Cardiac fibroblast (primary cell): ENCODE measurements at regions not wholly inside any gene's neighbourhood (a gene's known extent, or its start where the extent isn't known, plus 50 kb on each side); places are given as distances from the start of the nearest gene placed in this dataset.
"Not testable (repeated sequence)": the region's sequence is repeated elsewhere in the genome, so short reads cannot be mapped to it uniquely, and the experiment has no call there.

Source experiments
- DNase-seq, 2 donors: peaks; one replicate each; pipeline versions ENCODE4 v3.0.0 to v3.0.0-alpha.2; 2010; ENCODE audit warnings: low read depth in 2 of 2
- H3K4me3 ChIP-seq, 2 donors: replicated peaks in 1 of 2; 1 replicate in 1 of 2; 2 replicates in 1 of 2; pipeline ENCODE4 v1.5.1; 2011; ENCODE audit warnings: low read depth in 2 of 2, low read length in 2 of 2, mild to moderate bottlenecking in 2 of 2, moderate library complexity in 1 of 2
- TF ChIP-seq, protein P1 (sequence below): IDR thresholded peaks from one replicate; pipeline ENCODE4 v1.5.1; 2011; ENCODE audit warnings: low read depth, mild to moderate bottlenecking, low read length, inconsistent platforms

DNA sequence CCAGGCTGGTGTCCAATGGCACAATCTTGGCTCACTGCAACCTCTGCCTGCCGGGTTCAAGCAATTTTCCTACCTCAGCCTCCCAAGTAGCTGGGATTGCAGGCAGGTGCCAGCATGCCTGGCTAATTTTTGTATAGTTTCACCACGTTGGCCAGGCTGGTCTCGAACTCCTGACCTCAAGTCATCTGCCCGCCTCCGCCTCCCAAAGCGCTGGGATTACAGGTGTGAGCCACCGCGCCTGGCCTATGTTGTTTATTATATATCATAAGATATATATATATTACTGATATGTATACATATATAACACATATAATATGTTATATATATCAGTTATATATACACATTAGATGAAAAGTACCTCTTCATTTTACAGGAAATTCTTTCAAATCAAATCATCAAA is 914.7 kb downstream of the FOXD4L5 start:
- DNase-seq, H3K4me3 ChIP-seq: not testable (repeated sequence)

DNA sequence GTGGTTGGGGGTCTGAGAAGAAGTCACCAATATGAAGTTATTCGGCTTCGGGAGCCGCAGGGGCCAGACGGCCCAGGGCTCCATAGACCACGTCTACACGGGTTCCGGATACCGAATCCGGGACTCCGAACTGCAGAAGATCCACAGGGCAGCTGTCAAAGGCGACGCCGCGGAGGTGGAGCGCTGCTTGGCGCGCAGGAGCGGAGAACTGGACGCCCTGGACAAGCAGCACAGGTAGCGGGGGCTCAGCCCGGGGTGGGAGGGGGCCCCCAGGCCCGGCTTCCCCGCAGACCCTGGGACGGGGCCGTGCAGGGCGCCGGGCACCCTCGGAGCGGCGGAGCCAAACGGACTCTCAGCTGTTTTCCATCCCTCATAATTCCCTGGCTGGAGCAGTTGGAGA is 915.4 kb downstream of the FOXD4L5 start:
- DNase-seq, H3K4me3 ChIP-seq: not testable (repeated sequence)

DNA sequence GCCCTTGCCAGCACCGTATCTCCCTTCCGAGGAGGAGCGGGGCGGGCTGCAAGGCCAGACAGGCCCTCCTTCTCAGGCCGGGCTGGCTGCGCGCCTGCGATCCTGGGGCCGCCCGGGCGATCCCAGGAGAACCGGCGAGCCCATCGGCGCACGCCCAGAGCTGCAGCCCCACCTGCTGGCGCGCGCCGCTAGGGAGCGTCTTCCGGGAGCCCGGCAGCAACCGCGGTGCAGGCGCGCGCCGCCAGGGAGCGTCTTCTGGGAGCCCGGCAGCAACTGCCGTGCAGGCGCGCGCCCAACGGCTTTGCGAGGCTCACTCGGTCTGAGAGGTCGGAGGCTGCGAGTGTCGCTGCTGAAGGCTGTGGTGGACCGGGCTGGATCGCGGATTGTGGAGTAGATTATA is 915.9 kb downstream of the FOXD4L5 start:
- not testable (repeated sequence) for H3K4me3 ChIP-seq, DNase-seq
- TF ChIP-seq, protein P1, sequence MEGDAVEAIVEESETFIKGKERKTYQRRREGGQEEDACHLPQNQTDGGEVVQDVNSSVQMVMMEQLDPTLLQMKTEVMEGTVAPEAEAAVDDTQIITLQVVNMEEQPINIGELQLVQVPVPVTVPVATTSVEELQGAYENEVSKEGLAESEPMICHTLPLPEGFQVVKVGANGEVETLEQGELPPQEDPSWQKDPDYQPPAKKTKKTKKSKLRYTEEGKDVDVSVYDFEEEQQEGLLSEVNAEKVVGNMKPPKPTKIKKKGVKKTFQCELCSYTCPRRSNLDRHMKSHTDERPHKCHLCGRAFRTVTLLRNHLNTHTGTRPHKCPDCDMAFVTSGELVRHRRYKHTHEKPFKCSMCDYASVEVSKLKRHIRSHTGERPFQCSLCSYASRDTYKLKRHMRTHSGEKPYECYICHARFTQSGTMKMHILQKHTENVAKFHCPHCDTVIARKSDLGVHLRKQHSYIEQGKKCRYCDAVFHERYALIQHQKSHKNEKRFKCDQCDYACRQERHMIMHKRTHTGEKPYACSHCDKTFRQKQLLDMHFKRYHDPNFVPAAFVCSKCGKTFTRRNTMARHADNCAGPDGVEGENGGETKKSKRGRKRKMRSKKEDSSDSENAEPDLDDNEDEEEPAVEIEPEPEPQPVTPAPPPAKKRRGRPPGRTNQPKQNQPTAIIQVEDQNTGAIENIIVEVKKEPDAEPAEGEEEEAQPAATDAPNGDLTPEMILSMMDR: peak; percentile 20

DNA sequence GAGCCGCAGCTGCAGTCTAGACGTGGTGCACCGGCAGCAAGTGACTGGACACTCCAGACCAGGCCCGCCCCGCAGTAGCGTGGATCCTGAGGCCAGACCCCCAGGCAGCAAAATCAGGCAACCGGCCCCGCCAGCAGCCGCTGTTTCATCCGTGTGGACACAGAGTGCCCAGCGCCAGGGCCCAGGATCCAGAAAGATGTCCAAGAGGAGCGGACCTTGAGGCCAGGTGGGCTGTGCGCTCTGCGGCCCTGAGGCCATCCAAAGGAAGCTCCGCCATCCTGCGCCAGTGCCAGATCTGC is 916.4 kb downstream of the FOXD4L5 start:
- H3K4me3 ChIP-seq: not testable (repeated sequence)

DNA sequence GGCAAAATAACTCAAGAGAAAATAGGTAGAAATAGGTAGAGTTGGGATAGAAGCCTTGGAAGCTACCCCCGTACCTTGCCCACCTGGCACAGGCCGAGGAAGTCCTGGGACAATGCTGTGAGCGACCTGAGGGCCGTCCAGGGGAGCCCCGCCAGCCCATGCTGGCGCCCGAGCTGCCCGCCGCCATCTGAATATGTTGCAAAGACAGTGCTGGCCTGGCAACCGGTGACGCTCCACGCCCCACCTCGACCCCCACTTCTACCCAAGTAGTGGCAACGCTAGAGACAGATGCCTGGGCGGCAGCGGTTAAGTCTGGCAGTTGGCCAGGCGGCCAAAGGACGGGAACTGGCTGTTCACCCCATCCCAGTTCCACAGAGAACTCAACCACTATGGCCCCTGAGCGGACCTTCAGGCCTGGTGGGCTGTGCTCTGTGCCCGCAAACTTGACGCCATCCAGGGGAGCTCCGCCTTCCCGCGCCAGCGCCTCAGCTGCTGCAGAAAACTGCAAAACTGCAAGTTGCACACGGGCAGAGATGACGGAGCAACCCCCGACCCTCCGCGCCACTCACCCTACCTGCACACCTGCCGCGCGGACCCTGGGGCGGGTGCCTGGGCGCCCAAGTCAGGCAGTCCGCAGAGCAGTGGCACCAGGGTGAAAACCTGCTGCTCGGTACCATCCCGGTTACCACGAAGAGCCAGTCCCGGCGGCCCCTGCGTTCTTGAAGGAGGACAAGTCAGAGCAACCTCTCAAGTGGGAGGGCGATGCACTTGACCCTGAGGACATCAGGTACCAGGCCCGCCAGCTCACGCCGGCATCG is 917.0 kb downstream of the FOXD4L5 start:
- H3K4me3 ChIP-seq, DNase-seq: not testable (repeated sequence)

More for the DNA sequence above, 916.4 kb downstream of the FOXD4L5 start:
- not testable (repeated sequence) for DNase-seq
